AG09319 (cell line): ENCODE measurements at regions not wholly inside any gene's neighbourhood (a gene's known extent, or its start where the extent isn't known, plus 50 kb on each side); places are given as distances from the start of the nearest gene placed in this dataset.

Experiments
- DNase-seq: peaks from one replicate; pipeline ENCODE4 v3.0.0-alpha.2; 2010; ENCODE audit warnings: low read depth; ENCODE audit errors: extremely low read depth
- CTCF ChIP-seq: IDR thresholded peaks from 2 replicates; pipeline ENCODE4 v1.5.1; 2011; ENCODE audit warnings: low read depth, mild to moderate bottlenecking, inconsistent platforms, low read length, moderate library complexity

GRCh38 chr1:71307451-71307850, 226.6 kb upstream of the ZRANB2 start:
- no peak for DNase-seq
- TF ChIP-seq CTCF = no peak

DNA sequence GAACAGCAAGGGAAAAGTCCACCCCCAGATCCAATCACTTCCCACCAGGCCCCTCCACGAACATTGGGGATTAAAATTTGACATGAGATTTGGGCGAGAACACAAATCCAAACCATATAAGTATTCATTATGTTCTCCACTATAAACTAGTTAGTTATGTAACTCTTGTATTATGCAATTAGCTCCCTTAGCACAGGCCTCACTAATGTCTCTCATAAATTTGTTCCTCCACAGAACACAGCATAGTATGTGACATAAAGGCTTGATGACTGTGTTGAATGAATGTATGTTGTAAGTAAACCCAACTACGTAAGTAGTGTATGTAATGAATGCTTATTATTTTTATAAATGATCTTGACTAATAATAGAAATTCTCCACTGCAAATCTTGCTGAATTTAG, 223.3 kb upstream of the ZRANB2 start:
- TF ChIP-seq CTCF = no peak
- DNase-seq = no peak

DNA sequence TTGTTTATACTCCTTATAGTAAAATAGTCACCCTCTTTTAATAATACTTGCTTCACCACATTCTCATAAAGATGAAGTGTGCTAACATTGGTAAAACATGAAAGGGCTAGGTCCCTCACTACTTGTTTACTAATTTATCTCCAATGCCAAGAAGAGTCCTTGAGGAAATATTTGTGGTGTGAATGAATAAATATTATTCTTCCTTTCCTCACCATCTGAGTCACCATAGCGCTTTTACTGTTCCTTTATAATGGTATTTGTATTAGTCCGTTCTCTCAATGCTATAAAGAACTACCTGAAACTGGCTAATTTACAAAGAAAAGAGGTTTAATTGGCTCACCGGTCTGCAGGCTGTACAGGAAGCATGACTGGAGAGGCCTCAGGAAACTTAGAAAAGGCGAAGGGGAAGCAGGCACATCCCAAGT, 222.8 kb upstream of the ZRANB2 start:
- DNase-seq = no peak
- TF ChIP-seq CTCF = no peak

DNA sequence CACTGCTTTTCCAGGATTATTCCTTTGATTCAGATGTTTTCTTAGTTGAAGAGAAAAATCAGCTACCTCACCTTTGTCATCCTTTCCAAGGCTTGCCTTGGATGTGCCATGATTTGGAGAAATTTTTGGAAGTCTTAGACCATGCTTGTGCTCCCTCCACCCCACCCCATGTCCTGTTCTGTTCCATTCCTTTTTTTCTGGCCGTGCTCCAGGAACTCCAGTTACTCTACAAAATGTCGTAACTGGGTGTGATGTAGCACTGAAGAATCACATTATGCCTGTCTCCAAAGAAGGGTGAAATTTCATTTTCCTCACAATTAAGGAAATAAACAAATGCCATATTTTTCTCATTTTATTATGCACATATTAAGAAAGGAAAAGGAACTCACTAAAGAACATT, 217.8 kb upstream of the ZRANB2 start:
- TF ChIP-seq CTCF = no peak

GRCh38 chr1:71296551-71297134, 215.8 kb upstream of the ZRANB2 start:
- no peak for TF ChIP-seq CTCF
- DNase-seq = no peak

More for the DNA sequence above, 217.8 kb upstream of the ZRANB2 start:
- no peak for DNase-seq

DNA sequence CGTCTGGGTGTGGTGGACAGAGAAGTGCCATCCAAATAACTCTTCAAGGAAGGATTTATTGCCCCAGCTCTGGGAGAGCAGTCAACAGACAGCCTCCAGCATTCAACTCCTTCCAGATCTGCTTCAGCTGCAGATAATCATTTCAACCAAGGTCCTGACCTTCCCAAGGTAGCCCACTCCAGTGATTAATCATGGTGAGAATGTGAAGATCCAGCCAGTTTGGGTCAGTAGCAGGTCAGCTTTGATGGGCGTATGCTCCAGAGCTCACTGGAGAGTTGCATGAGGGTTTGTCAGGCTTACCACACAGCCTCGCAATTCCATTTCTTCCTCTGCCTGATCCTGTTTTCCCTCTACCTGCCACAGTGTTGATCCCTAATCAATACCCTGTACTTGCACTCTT, 214.5 kb upstream of the ZRANB2 start:
- TF ChIP-seq CTCF = no peak
- DNase-seq = no peak

- no peak for TF ChIP-seq CTCF
- DNase-seq = no peak
These were observed 213.3 kb upstream of the ZRANB2 start for GRCh38 chr1:71294178-71294577.
